Tibial artery (tissue), 4 donors: ENCODE measurements at regions not wholly inside any gene's neighbourhood (a gene's known extent, or its start where the extent isn't known, plus 50 kb on each side); places are given as distances from the start of the nearest gene placed in this dataset.

Experiments
- DNase-seq, 2 donors: peaks; one replicate each; pipeline ENCODE4 v3.0.0-alpha.2; 2019
- H3K27ac ChIP-seq, 2 donors: fragments of 200-600 bp; sonication (generic) in 1 of 2; 1 replicate in 1 of 2; 2 replicates in 1 of 2; pipeline ENCODE4 v1.5.1; 2018 to 2019; ENCODE audit warnings: mild to moderate bottlenecking in 1 of 2
- H3K27me3 ChIP-seq, 2 donors: fragments of 200-600 bp; sonication (generic) in 1 of 2; one replicate each; pipeline versions ENCODE4 v1.5.1 to v1.6.0; 2016 to 2019
- H3K36me3 ChIP-seq, 3 donors: fragments of 200-600 bp; sonication (generic) in 2 of 3; one replicate each; pipeline ENCODE4 v1.5.1; 2016 to 2019; ENCODE audit warnings: mild to moderate bottlenecking in 2 of 3
- H3K4me1 ChIP-seq, 4 donors: fragments of 200-600 bp; sonication (generic) in 2 of 4; 1 replicate in 3 of 4; 2 replicates in 1 of 4; pipeline ENCODE4 v1.5.1; 2016 to 2019
- H3K4me3 ChIP-seq, 2 donors: fragments of 200-600 bp; sonication (generic) in 1 of 2; 1 replicate in 1 of 2; 2 replicates in 1 of 2; pipeline ENCODE4 v1.5.1; 2018 to 2019; ENCODE audit warnings: mild to moderate bottlenecking in 2 of 2
- H3K9me3 ChIP-seq, 3 donors: fragments of 200-600 bp; sonication (generic) in 1 of 3; one replicate each; pipeline ENCODE4 v1.5.1; 2016 to 2019
- intact Hi-C: fragments of 100-400 bp; cut with DNase I; formaldehyde crosslinking; loops from one replicate; pipeline ENCODE4 v1.15.0; 2023; ENCODE audit warnings: low total_unique reads
- TF ChIP-seq, protein P1 (sequence below), 2 experiments: fragments of 200-600 bp in 1 of 2; fragments of 450-650 bp in 1 of 2; IDR thresholded peaks; one replicate each; pipeline ENCODE4 v1.5.1; 2017 to 2019; ENCODE audit warnings: antibody characterized with exemption in 2 of 2, mild to moderate bottlenecking in 1 of 2, moderate library complexity in 1 of 2

DNA sequence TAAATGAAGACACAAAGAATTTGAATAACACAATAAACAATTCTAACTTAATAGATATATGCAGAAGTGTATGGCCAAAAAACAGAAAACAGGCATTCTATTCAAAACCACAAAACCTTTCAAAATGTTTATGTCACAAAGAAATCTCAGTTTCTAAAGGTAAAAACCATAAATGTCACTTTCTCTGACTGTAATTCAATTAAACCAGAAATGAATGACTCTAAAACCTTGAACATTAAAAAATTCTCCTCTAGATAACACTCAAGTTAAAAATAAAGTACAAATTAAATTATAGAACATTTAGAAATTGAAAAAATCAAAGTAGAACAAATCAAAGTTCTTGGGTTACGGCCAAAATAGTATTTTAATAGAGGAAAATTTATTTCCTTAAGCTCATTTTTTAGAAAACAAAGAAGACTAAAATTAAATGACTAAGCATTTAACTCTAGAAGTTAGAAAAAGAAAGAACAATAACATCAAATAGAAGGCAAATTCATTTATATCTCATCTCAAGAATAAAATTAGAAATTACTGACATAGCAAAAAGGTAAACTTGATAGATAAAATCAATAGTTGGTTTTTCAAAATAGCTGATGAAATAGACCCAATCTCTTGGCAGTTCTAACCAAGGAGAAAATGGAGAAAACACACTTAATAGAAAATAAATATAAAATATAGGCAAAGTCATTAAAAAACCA lies 198.8 kb downstream of the TEX36 start:
- H3K4me1 ChIP-seq, result no peaks in the 10 kb centered on the region
- peaks cover 0 to 5% of the 10 kb centered on the region in 2 donors for H3K27me3 ChIP-seq
- no peak overlapping the region for H3K4me3 ChIP-seq
- H3K9me3 ChIP-seq, result no peaks in the 10 kb centered on the region
- intact Hi-C loops, result no loop called here
- no peaks in the 10 kb centered on the region for H3K36me3 ChIP-seq
- no peak overlapping the region for H3K27ac ChIP-seq
- TF ChIP-seq, protein P1, sequence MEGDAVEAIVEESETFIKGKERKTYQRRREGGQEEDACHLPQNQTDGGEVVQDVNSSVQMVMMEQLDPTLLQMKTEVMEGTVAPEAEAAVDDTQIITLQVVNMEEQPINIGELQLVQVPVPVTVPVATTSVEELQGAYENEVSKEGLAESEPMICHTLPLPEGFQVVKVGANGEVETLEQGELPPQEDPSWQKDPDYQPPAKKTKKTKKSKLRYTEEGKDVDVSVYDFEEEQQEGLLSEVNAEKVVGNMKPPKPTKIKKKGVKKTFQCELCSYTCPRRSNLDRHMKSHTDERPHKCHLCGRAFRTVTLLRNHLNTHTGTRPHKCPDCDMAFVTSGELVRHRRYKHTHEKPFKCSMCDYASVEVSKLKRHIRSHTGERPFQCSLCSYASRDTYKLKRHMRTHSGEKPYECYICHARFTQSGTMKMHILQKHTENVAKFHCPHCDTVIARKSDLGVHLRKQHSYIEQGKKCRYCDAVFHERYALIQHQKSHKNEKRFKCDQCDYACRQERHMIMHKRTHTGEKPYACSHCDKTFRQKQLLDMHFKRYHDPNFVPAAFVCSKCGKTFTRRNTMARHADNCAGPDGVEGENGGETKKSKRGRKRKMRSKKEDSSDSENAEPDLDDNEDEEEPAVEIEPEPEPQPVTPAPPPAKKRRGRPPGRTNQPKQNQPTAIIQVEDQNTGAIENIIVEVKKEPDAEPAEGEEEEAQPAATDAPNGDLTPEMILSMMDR (IDR thresholded peaks at IDR 0.05), result no peak
- DNase-seq, result no peak

DNA sequence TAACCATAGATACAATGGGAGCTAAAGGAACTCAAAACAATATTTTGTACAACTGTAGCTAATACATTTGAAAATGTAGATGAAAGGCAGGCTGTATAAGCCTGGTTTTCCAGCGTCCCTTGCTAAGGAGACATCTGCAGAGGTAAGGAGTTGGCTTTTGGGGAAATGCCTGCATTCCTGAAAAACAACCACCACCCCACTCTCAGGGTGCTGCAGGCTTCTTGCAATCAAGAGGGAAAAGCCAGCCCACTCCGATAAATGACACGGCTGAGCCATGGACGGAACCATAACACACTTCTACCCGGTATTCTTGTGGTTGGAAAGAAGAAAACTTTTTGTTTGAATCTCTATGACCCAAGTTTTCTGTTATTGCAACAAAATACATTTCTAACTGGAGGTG lies 200.3 kb downstream of the TEX36 start:
- H3K9me3 ChIP-seq, result no peaks in the 10 kb centered on the region
- TF ChIP-seq, protein P1 (IDR thresholded peaks at IDR 0.05), result no peak
- DNase-seq, result no peak
- H3K4me3 ChIP-seq, result no peak overlapping the region
- H3K4me1 ChIP-seq, result no peaks in the 10 kb centered on the region
- peaks cover 0 to 6% of the 10 kb centered on the region in 2 donors for H3K27me3 ChIP-seq
- H3K27ac ChIP-seq, result no peak overlapping the region
- no peaks in the 10 kb centered on the region for H3K36me3 ChIP-seq
- intact Hi-C loops, result no loop called here

DNA sequence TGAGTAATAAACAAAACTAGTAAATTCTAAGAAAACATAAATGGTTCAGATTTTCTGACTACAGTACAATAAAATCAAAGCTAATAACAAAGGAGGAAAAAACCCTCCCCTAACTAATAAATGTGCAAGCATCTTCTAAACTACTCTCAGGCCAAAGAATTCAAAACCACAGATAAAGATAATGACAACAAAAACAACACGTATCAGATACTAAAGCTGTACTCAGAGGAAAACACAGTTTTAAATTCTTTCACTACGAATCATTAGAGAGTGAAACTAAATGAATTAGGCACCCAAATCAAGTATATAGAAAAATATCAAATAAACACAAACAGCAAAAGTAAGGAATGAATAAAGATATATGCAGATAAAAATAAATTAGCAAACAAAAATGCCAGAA lies 200.9 kb downstream of the TEX36 start:
- intact Hi-C loops, result no loop called here
- peaks cover 0 to 9% of the 10 kb centered on the region in 2 donors for H3K27me3 ChIP-seq
- no peaks in the 10 kb centered on the region for H3K36me3 ChIP-seq
- no peaks in the 10 kb centered on the region for H3K4me1 ChIP-seq
- no peak overlapping the region for H3K27ac ChIP-seq
- H3K4me3 ChIP-seq, result no peak overlapping the region
- DNase-seq, result no peak
- TF ChIP-seq, protein P1 (IDR thresholded peaks at IDR 0.05), result no peak
- no peaks in the 10 kb centered on the region for H3K9me3 ChIP-seq

DNA sequence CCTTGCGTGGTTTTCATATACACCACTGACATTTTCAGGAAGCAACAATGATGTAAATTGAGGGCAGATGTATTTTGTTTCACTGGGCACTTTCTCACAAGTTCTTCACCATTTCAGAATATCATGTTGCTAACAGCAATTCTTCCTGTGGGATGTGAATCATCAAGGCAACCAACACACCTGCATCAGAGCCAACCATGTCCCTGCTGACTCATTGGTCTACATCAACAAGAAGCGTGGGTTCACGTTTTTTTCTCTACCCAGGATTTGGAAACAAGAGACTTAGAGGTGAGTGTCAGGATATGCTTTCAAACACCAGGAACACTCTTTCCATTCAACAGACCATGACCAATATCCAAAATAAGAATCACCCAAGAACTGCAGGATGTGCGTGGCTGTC lies 203.9 kb downstream of the TEX36 start:
- intact Hi-C loops, result no loop called here
- Histone ChIP-seq H3K9me3 (no peaks in the 10 kb centered on the region), H3K36me3 (no peaks in the 10 kb centered on the region), H3K4me1 (no peaks in the 10 kb centered on the region), H3K4me3 (no peak overlapping the region), H3K27me3 (peaks cover 0 to 14% of the 10 kb centered on the region in 2 donors), H3K27ac (no peak overlapping the region)
- TF ChIP-seq, protein P1 (IDR thresholded peaks at IDR 0.05), result no peak
- no peak for DNase-seq

DNA sequence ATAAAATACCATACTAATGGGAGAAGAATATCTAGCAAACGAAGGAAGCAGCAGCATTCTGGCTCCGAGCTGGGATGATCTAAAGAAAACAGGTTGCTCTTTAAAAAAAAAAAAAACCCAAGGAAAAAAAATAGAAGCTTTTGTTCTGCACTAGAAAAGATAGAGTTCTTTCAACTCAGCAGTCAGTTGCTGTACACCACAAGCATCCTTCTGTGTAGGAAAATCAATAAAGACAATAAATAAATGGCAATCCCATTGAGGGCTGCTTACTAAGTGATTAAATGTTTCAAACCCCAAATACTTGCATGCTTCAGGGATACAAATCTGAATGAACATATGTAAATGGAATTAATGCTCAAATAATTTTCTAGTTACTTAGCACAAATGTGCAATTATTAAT lies 207.1 kb downstream of the TEX36 start:
- Histone ChIP-seq H3K27ac (no peak overlapping the region), H3K4me1 (no peaks in the 10 kb centered on the region), H3K36me3 (no peaks in the 10 kb centered on the region), H3K9me3 (no peaks in the 10 kb centered on the region), H3K4me3 (no peak overlapping the region), H3K27me3 (peaks cover 0 to 14% of the 10 kb centered on the region in 2 donors)
- intact Hi-C loops, result no loop called here
- no peak for DNase-seq
- TF ChIP-seq, protein P1 (IDR thresholded peaks at IDR 0.05), result no peak
